NCI-H748 (cell line): ENCODE measurements at regions not wholly inside any gene's neighbourhood (a gene's known extent, or its start where the extent isn't known, plus 50 kb on each side); places are given as distances from the start of the nearest gene placed in this dataset.
A peak's percentile ranks its signal among the peaks of the same experiment; 100 is the strongest.
"Not testable (repeated sequence)": the region's sequence is repeated elsewhere in the genome, so short reads cannot be mapped to it uniquely, and the experiment has no call there.

Experiments used
- DNase-seq: peaks from one replicate; lab custom pipeline; 2025; ENCODE audit not compliant: unreplicated experiment; lab: John Stamatoyannopoulos, UW

GRCh38 chr3:5348229-5348902 is 160.9 kb downstream of the EDEM1 start:
- DNase-seq = peak; percentile 13

GRCh38 chr3:5349343-5349742 is 161.8 kb downstream of the EDEM1 start:
- no peak for DNase-seq

DNA sequence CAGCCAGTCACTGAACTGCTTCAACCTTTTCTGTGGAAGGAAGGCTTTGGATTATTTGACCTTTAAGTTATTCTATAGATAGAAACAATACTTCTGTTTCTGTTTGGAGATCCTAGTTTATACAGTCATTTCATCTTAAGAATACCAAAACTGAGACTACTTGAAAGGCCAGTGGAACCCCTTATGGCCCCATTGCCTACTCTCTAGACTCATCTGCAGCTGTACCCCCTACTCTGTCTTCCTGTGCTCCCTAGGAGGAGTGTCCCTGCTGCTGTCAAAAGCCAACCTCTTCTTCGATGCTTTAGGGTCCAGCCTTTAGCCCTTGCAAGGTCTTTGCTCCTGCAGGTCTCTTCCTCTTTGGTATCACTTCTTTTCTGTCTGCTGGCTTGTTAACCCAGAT is 169.6 kb downstream of the EDEM1 start:
- no peak for DNase-seq

DNA sequence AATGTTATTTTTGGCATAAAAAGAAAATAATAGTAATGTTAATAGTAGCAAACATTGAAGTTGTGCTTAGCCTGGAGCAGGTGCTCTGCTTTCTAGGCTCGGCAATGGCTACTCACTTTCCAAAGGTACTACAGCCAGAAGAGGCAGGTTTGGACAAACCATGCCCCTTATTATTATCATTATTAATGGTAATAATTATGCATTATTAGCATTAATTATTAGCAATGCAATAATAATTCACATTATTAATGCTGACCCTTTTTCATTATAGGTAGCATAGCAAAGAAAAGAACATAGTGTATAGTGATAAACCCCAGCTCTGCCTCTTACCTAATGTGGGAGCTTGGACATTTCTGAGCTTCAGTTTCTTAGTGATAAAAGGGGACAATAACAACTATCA is 171.4 kb downstream of the EDEM1 start:
- DNase-seq = no peak

- DNase-seq = no peak
These were observed 172.9 kb downstream of the EDEM1 start for GRCh38 chr3:5360453-5360852.

GRCh38 chr3:5366746-5367145 is 179.2 kb downstream of the EDEM1 start:
- DNase-seq = no peak

- DNase-seq = not testable (repeated sequence)
These were observed 184.0 kb downstream of the EDEM1 start for GRCh38 chr3:5371555-5371954.

GRCh38 chr3:5376761-5377160 is 189.3 kb downstream of the EDEM1 start:
- peak; percentile 86 for DNase-seq

DNA sequence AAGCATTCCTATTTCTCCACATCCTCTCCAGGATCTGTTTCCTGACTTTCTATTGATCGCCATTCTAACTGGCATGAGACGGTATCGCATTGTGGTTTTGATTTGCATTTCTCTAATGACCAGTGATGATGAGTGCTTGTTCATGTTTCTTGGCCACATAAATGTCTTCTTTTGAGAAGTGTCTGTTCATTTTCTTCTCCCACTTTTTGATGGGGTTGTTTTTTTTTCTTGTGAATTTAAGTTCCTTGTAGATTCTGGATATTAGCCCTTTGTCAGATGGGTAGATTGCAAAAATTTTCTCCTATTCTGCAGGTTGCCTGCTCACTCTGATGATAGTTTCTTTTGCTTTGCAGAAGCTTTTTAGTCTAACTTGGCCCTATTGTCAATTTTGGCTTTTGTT is 191.8 kb downstream of the EDEM1 start:
- DNase-seq = not testable (repeated sequence)

DNA sequence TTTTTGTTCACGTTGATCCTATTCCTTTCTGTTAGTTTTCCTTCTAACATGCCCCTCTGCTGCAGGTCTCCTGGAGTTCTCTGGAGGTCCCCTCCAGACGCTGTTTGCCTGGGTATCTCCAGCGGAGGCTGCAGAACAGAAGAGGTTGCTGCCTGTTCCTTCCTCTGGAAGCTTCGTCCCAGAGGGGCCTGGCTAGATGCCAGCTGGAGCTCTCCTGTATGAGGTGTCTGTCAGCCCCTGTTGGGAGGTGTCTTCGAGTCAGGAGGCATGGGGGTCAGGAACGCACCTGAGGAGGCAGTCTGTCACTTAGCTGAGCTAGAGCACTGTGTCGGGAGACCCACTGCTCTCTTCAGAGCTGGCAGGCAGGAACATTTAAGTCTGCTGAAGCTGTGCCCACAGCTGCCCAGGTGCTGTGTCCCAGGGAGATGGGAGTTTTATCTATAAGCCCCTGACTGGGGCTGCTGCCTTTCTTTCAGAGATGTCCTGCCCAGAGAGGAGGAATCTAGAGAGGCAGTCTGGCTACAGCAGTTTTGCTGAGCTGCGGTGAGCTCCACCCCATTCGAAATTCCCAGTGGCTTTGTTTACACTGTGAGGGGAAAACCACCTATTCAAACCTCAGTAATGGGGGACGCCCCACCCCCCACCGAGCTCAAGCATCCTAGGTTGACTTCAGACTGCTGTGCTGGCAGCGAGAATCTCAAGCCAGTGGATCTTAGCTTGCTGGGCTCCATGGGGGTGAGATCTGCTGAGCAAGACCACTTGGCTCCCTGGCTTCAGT is 196.2 kb downstream of the EDEM1 start:
- DNase-seq = not testable (repeated sequence)

GRCh38 chr3:5384557-5385236 is 197.2 kb downstream of the EDEM1 start:
- DNase-seq = no peak

DNA sequence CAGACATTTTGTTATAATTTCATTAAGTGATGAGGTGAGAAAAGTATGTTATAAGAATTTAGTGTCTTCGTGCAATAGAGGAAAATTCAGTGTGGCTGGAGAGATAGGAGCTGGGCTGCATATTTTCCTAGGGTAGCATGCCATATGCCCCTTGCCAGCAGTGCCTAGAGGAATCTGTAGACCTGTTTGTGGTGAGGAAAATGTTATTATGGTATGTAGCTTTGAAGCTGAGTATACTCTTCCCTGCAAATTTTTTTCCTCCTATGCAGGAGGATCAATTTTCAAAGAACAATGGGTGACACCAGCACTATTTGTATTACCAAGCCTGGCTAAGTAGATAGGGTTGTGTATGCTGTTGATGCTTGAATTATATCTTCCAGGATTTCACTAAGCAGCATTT is 200.6 kb downstream of the EDEM1 start:
- DNase-seq = no peak

DNA sequence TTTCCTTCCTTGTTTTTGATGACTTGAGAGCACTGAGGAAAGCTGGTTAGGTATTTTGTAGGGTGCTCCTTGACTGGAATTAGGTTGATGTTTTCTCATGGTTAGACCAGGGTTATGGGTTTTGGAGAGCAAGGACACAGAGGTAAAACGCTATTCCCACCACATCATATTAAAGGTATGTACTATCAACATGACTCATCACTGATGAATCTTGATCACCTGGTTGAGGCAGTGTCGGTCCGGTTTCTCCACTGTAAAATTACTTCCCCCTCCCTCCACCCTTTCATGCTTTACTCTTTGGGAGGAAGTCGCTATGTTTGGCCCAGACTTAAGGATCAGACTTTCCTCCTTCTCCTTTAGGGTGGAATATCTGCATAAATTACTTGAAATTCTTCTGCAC is 201.6 kb downstream of the EDEM1 start:
- no peak for DNase-seq

DNA sequence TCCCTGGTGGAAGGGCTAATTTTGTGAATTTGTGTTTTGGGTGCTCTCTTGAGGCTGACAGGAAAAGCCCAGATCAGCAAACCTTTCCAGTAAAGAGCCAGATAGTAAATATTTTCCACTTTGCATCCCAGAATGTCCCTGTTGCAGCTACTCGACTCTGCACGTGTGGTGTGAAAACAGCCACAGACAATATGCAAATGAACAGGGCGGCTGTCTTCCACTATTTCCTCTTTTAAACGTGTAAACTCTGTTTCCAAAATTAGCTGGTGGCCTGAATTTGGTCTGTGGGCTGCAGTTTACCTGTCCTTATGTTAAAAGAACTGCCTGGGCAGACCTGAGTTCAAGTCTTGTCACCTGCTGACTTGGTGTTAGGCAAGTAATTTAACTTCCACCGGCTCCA is 202.7 kb downstream of the EDEM1 start:
- DNase-seq = no peak

DNA sequence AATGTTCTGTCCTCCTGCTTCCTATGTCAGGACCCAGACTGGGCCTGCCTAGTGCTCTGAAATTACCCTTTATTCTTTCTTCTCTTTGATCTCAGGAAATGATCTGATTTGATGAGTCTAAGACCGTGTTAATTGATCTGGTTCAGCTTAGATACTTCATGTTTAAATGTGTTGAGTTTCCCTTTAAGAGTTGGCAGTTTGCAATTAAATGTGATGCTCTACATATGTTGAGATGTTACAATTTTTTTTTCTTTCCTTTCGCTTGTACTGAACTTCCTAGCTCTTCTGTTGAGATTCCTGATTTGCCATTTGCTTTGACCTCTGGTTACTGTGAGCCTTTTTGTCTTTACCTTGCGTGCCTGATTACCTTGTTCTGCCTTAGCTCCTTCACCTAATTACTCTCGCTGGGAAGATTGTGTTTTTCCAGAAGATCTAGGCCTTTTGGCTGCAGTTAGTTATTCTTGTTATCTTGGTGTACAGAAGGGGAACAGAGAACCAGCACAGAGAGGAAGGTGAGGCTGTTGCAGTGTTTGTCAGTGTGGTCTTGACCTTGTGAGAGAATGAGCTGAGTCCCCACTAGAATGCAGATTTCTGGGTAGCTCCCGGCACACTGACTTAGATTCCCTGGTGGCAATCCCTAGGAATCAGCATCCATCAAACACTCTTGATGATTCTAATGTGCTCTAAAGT is 203.6 kb downstream of the EDEM1 start:
- no peak for DNase-seq

GRCh38 chr3:5401002-5401401 is 213.5 kb downstream of the EDEM1 start:
- DNase-seq = no peak

GRCh38 chr3:5404718-5405117 is 217.2 kb downstream of the EDEM1 start:
- DNase-seq = no peak

DNA sequence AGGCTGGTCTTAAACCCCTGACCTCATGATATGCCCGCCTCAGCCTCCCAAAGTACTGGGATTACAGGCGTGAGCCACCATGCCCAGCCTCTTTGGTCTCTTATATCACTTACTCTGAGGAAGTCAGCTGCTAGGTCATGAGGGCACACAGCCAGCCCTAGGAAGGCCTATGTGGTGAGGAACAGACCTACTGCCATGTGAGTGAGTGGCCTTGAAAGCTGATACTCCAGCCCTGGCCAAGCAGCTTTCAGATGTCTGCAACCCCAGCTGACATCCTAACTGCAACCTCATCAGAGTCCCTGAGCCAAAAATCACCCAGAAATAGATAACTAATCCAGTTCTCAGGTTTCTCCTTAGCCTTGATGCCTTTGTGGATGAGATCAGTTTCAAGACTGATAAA is 224.3 kb downstream of the EDEM1 start:
- DNase-seq = no peak

GRCh38 chr3:5423076-5423475 is 235.6 kb downstream of the EDEM1 start:
- DNase-seq = no peak

DNA sequence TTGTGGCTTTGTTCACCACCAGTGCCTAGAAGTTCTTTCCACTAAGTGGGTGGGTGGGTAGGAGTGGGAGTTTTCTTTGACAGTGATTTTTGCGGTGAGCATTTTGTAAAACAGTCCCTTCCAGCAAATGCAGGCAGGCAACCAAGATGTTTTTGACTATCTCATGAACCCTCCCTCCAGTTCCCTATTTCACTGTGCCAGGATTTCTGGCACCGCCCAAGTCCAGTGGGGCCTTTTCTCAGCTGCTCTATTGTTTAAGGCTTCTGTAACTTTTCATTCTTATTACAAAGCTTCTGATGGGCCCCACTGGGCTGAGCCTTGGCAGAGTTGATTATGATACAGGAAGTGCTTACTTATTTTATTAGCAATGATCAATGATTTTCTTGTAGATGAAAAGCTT is 236.0 kb downstream of the EDEM1 start:
- DNase-seq = no peak

- DNase-seq = no peak
These were observed 237.9 kb downstream of the EDEM1 start for GRCh38 chr3:5425371-5425770.
